Colonic mucosa (tissue), 4 donors: ENCODE measurements at regions not wholly inside any gene's neighbourhood (a gene's known extent, or its start where the extent isn't known, plus 50 kb on each side); places are given as distances from the start of the nearest gene placed in this dataset.

ENCODE experiments used
- DNase-seq: peaks from one replicate; pipeline ENCODE4 v3.0.0-alpha.2; 2020
- H3K27ac ChIP-seq: fragments of 200-600 bp; one replicate; pipeline ENCODE4 v1.8.0; 2021
- H3K27me3 ChIP-seq: fragments of 200-600 bp; one replicate; pipeline ENCODE4 v1.8.0; 2021
- H3K36me3 ChIP-seq: fragments of 200-600 bp; one replicate; pipeline ENCODE4 v1.8.0; 2021
- H3K4me1 ChIP-seq: fragments of 200-600 bp; one replicate; pipeline ENCODE4 v1.8.0; 2021; ENCODE audit warnings: mild to moderate bottlenecking
- H3K4me3 ChIP-seq: fragments of 200-600 bp; one replicate; pipeline ENCODE4 v1.8.0; 2021
- H3K9ac ChIP-seq, 2 donors: one replicate each; pipeline ENCODE4 v1.7.0; 2013; ENCODE audit warnings: control low read depth in 2 of 2, low read depth in 2 of 2, low read length in 2 of 2
- H3K9me3 ChIP-seq: fragments of 200-600 bp; one replicate; pipeline ENCODE4 v1.8.0; 2021
- CTCF ChIP-seq: fragments of 200-600 bp; IDR thresholded peaks from one replicate; pipeline ENCODE4 v1.8.0; 2022; ENCODE audit warnings: antibody characterized with exemption, mild to moderate bottlenecking
- intact Hi-C: fragments of 100-400 bp; cut with DNase I; formaldehyde crosslinking; loops from one replicate; pipeline ENCODE4 v1.14.1; 2022
- donor health status: healthy.
- donor health status: DM: no; HTN: no; CAD: no.
- donor health status: DM: no; HTN: no; CAD: no.

DNA sequence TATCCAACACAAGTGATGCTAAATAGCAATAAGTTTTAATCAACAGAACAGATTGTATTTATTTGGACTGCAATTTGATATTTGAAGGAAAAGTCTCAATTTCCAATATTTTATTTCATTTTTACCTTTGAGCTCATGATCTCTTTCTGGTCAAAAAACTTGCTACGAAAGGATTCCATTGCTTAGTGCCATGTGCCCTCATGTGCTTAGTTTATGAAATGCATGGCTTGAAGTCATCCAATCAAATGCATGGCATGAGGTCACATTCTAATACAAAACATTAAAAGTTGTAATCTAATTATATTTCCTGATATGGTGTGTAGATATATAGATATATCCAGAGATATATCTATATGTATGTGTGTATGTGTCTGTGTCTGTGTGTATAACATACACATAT is 321.2 kb upstream of the ADGRB3 start:
- Histone ChIP-seq H3K27ac (no peak overlapping the region), H3K4me3 (no peak overlapping the region), H3K4me1 (no peaks in the 10 kb centered on the region), H3K27me3 (no peaks in the 10 kb centered on the region), H3K36me3 (no peaks in the 10 kb centered on the region), H3K9me3 (no peaks in the 10 kb centered on the region), H3K9ac (no peak overlapping the region)
- intact Hi-C loops = no loop called here
- DNase-seq = no peak
- no peak for TF ChIP-seq CTCF

GRCh38 chr6:68307301-68307700 is 327.8 kb upstream of the ADGRB3 start:
- H3K4me1 ChIP-seq = no peaks in the 10 kb centered on the region
- H3K27me3 ChIP-seq = no peaks in the 10 kb centered on the region
- no peak overlapping the region for H3K4me3 ChIP-seq
- H3K27ac ChIP-seq = no peak overlapping the region
- no peak for TF ChIP-seq CTCF
- intact Hi-C loops = no loop called here
- DNase-seq = no peak
- H3K9me3 ChIP-seq = no peaks in the 10 kb centered on the region
- H3K36me3 ChIP-seq = no peaks in the 10 kb centered on the region
- no peak overlapping the region for H3K9ac ChIP-seq

DNA sequence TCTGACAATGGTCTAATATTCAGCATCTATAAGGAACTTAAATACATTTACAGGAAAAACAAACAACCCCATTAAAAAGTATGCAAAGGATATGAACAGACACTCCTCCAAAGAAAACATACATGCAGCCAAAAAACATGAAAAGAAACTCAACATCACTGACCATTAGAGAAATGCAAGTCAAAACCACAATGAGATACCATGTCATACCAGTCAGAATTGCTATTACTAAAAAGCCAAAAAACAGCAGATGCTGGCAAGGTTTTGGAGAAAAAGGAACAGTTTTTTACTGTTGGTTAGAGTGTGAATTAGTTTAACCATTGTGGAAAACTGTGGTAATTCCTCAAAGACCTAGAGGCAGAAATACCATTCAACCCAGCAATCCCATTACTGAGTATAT is 339.0 kb upstream of the ADGRB3 start:
- intact Hi-C loops = no loop called here
- Histone ChIP-seq H3K27ac (no peak overlapping the region), H3K9ac (no peak overlapping the region), H3K4me3 (no peak overlapping the region), H3K4me1 (no peaks in the 10 kb centered on the region), H3K27me3 (no peaks in the 10 kb centered on the region), H3K9me3 (no peaks in the 10 kb centered on the region), H3K36me3 (no peaks in the 10 kb centered on the region)
- TF ChIP-seq CTCF = no peak
- DNase-seq = no peak

GRCh38 chr6:68282646-68283045 is 352.4 kb upstream of the ADGRB3 start:
- intact Hi-C loops = no loop called here
- Histone ChIP-seq H3K27me3 (no peaks in the 10 kb centered on the region), H3K36me3 (no peaks in the 10 kb centered on the region), H3K9ac (no peak overlapping the region), H3K4me1 (no peaks in the 10 kb centered on the region), H3K27ac (no peak overlapping the region), H3K4me3 (no peak overlapping the region), H3K9me3 (no peaks in the 10 kb centered on the region)
- no peak for DNase-seq
- TF ChIP-seq CTCF = no peak

DNA sequence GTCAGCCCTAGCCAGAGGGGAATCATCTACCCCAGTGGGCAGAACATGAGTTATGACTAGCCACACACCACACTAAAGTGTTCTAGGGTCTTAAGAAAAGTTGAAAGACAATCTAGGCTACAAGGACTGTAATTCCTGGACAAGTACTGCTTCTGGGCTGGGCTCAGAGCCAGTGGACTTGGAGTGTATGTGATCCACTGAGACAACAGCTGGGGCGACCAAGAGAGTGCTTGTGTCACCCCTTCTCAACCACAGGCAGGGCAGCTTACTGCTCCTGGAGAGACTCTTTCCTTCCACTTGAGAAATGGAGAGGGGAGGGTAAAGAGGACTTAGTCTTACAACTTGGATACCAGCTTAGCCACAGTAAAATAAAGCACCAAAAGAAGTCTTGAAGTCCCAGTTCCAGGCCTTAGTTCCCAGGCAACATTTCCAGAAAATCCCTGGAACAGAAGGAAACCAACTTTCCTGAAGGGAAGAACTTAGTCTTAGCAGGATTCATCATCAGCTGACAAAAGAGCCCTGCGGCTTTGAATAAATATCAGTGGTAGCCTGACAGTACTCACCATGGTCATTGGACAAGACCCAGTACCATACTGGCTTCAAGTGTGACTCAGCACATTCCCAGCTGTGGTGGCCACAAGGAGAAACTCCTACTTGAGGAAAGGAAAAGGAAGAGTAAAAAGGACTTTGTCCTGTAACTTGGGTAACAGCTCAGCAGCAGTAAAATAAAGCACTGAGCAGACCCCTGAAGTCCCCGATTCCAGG is 355.1 kb upstream of the ADGRB3 start:
- H3K27ac ChIP-seq = no peak overlapping the region
- no peak overlapping the region for H3K4me3 ChIP-seq
- no peaks in the 10 kb centered on the region for H3K36me3 ChIP-seq
- no peak for TF ChIP-seq CTCF
- H3K9ac ChIP-seq = no peak overlapping the region
- no peaks in the 10 kb centered on the region for H3K4me1 ChIP-seq
- intact Hi-C loops = no loop called here
- H3K9me3 ChIP-seq = no peaks in the 10 kb centered on the region
- no peaks in the 10 kb centered on the region for H3K27me3 ChIP-seq
- no peak for DNase-seq
